Transverse colon (tissue), 4 donors: ENCODE measurements at regions not wholly inside any gene's neighbourhood (a gene's known extent, or its start where the extent isn't known, plus 50 kb on each side); places are given as distances from the start of the nearest gene placed in this dataset.

ENCODE experiments used
- EP300 ChIP-seq: sonication (generic); formaldehyde crosslinking; IDR thresholded peaks from one replicate; pipeline ENCODE4 v1.6.1; 2017; ENCODE audit warnings: antibody characterized with exemption, low read depth
- POLR2AphosphoS5 ChIP-seq, 3 donors: sonication (generic); formaldehyde crosslinking; IDR thresholded peaks; one replicate each; pipeline ENCODE4 v1.6.1; 2016; ENCODE audit warnings: antibody characterized with exemption in 3 of 3
- TF ChIP-seq, protein P1 (sequence below), 5 experiments: fragments of 200-600 bp in 3 of 5; fragments of 450-650 bp in 2 of 5; sonication (generic) in 3 of 5; IDR thresholded peaks; 1 replicate in 2 of 5; 2 replicates in 3 of 5; pipeline ENCODE4 v1.5.1; 2016 to 2017; ENCODE audit warnings: antibody characterized with exemption in 5 of 5, inconsistent platforms in 3 of 5, mild to moderate bottlenecking in 2 of 5, moderate library complexity in 1 of 5

DNA sequence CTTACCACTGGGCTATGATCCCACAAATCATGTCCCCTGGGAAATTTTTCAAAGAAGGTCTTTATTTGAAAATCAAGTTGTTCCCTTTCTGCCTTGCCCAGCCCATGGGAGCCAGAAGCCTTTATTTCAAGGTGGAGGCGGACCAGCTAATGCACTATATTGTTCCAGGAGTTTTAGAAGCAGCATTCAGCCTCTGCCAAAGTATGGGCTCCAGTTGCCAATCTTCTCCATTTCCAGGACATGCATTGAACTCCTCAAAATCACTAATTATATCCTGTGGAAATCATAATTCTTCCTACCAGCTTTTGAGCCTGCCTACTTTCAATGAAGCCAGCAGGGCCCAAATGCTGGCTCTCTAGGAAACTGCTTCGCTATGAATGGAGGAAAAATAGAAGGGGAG is 195.8 kb downstream of the RAD51AP2 start:
- TF ChIP-seq, protein P1, sequence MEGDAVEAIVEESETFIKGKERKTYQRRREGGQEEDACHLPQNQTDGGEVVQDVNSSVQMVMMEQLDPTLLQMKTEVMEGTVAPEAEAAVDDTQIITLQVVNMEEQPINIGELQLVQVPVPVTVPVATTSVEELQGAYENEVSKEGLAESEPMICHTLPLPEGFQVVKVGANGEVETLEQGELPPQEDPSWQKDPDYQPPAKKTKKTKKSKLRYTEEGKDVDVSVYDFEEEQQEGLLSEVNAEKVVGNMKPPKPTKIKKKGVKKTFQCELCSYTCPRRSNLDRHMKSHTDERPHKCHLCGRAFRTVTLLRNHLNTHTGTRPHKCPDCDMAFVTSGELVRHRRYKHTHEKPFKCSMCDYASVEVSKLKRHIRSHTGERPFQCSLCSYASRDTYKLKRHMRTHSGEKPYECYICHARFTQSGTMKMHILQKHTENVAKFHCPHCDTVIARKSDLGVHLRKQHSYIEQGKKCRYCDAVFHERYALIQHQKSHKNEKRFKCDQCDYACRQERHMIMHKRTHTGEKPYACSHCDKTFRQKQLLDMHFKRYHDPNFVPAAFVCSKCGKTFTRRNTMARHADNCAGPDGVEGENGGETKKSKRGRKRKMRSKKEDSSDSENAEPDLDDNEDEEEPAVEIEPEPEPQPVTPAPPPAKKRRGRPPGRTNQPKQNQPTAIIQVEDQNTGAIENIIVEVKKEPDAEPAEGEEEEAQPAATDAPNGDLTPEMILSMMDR (IDR thresholded peaks at IDR 0.05), result no peak
- no peak for TF ChIP-seq POLR2AphosphoS5 (IDR thresholded peaks at IDR 0.05)
- no peak for TF ChIP-seq EP300
